WTC11 (cell line): ENCODE measurements at regions not wholly inside any gene's neighbourhood (a gene's known extent, or its start where the extent isn't known, plus 50 kb on each side); places are given as distances from the start of the nearest gene placed in this dataset.

ENCODE experiments used
- ATAC-seq: fragments of 200-7000 bp; cut with Tn5 transposase; 2 replicates; pipeline ENCODE4 v1.10.0; 2021; ENCODE audit warnings: mild to moderate bottlenecking, moderate library complexity
- CTCF ChIA-PET: fragments of 300-600 bp; sonication (Branson Sonifier 250); formaldehyde crosslinking; loops from one replicate; lab custom pipeline; 2021; ENCODE audit warnings: antibody characterized with exemption; lab: Charles Lee
- POLR2A ChIA-PET: fragments of 350-600 bp; sonication (Branson Sonifier 250); formaldehyde crosslinking; loops from one replicate; lab custom pipeline; 2021; ENCODE audit warnings: antibody characterized with exemption; lab: Charles Lee
- DNase-seq: peaks from one replicate; pipeline ENCODE4 v3.0.0; 2021; ENCODE audit warnings: low spot score
- H3K27ac Mint-ChIP-seq: 2 replicates; pipeline ENCODE4 v1.8.0; 2021; ENCODE audit warnings: mixed read lengths
- H3K27me3 Mint-ChIP-seq: 2 replicates; pipeline ENCODE4 v1.8.0; 2021; ENCODE audit warnings: low read depth, mild to moderate bottlenecking, moderate library complexity, mixed read lengths
- H3K36me3 Mint-ChIP-seq: 2 replicates; pipeline ENCODE4 v1.8.0; 2021; ENCODE audit warnings: mixed read lengths
- H3K4me1 Mint-ChIP-seq: 2 replicates; pipeline ENCODE4 v1.8.0; 2022; ENCODE audit warnings: mixed read lengths
- H3K4me3 Mint-ChIP-seq: 2 replicates; pipeline ENCODE4 v1.8.0; 2021; ENCODE audit warnings: mild to moderate bottlenecking, moderate library complexity, mixed read lengths
- H3K9me3 Mint-ChIP-seq: 2 replicates; pipeline ENCODE4 v1.8.0; 2021; ENCODE audit warnings: mixed read lengths
- ARID4B ChIP-seq: sonication (generic); formaldehyde crosslinking; IDR thresholded peaks from 2 replicates; pipeline ENCODE4 v1.8.0; 2023; ENCODE audit warnings: missing genetic modification reagents, mild to moderate bottlenecking, borderline replicate concordance
- ATF1 ChIP-seq: sonication (generic); formaldehyde crosslinking; IDR thresholded peaks from 2 replicates; pipeline ENCODE4 v1.8.1; 2023; ENCODE audit warnings: mild to moderate bottlenecking, moderate library complexity, missing genetic modification reagents
- CREB1 ChIP-seq: sonication (generic); formaldehyde crosslinking; IDR thresholded peaks from 2 replicates; pipeline ENCODE4 v1.8.0; 2023; ENCODE audit warnings: mild to moderate bottlenecking, missing genetic modification reagents
- E2F1 ChIP-seq: sonication (generic); formaldehyde crosslinking; IDR thresholded peaks from 2 replicates; pipeline ENCODE4 v1.8.0; 2022; ENCODE audit warnings: mild to moderate bottlenecking, missing genetic modification reagents
- EMX1 ChIP-seq: fragments of 250-450 bp; sonication (Bioruptor Pico); IDR thresholded peaks from 2 replicates; pipeline ENCODE4 v1.8.0; 2021; ENCODE audit warnings: mild to moderate bottlenecking
- FOXP4 ChIP-seq: sonication (generic); formaldehyde crosslinking; IDR thresholded peaks from 2 replicates; pipeline ENCODE4 v1.8.0; 2022; ENCODE audit warnings: mild to moderate bottlenecking, missing genetic modification reagents
- GABPB1 ChIP-seq: sonication (generic); formaldehyde crosslinking; IDR thresholded peaks from 2 replicates; pipeline ENCODE4 v1.8.1; 2023; ENCODE audit warnings: mild to moderate bottlenecking, missing genetic modification reagents
- GTF2I ChIP-seq: fragments of 250-450 bp; sonication (Bioruptor Pico); conservative IDR thresholded peaks from 2 replicates; pipeline ENCODE4 v1.4.0; 2021; ENCODE audit warnings: mild to moderate bottlenecking
- NFYB ChIP-seq: sonication (generic); formaldehyde crosslinking; conservative IDR thresholded peaks from 2 replicates; pipeline ENCODE4 v1.8.0; 2022; ENCODE audit warnings: low read depth, missing genetic modification reagents
- NR1H2 ChIP-seq: sonication (generic); formaldehyde crosslinking; IDR thresholded peaks from 2 replicates; pipeline ENCODE4 v1.9.0; 2021; ENCODE audit warnings: mild to moderate bottlenecking, moderate library complexity, missing genetic modification reagents
- SMAD4 ChIP-seq: sonication (generic); formaldehyde crosslinking; IDR thresholded peaks from 2 replicates; pipeline ENCODE4 v1.8.0; 2022; ENCODE audit warnings: mild to moderate bottlenecking, missing genetic modification reagents
- ZNF121 ChIP-seq: sonication (generic); formaldehyde crosslinking; IDR thresholded peaks from 2 replicates; pipeline ENCODE4 v1.8.0; 2023; ENCODE audit warnings: missing genetic modification reagents
- ZNF281 ChIP-seq: sonication (generic); formaldehyde crosslinking; IDR thresholded peaks from 2 replicates; pipeline ENCODE4 v1.8.0; 2023; ENCODE audit warnings: mild to moderate bottlenecking, missing genetic modification reagents
- ZNF317 ChIP-seq: sonication (generic); formaldehyde crosslinking; IDR thresholded peaks from 2 replicates; pipeline ENCODE4 v1.8.1; 2023; ENCODE audit warnings: low read depth, mild to moderate bottlenecking, moderate library complexity, missing genetic modification reagents, borderline replicate concordance
- ZNF396 ChIP-seq: fragments of 250-450 bp; sonication (Bioruptor Pico); IDR thresholded peaks from 2 replicates; pipeline ENCODE4 v1.8.0; 2021; ENCODE audit warnings: mild to moderate bottlenecking, moderate library complexity, borderline replicate concordance
- ZNF671 ChIP-seq: fragments of 250-450 bp; sonication (Bioruptor Pico); IDR thresholded peaks from 2 replicates; pipeline ENCODE4 v1.8.0; 2021; ENCODE audit warnings: mild to moderate bottlenecking
- TF ChIP-seq, protein P1 (sequence below): fragments of 250-450 bp; sonication (Bioruptor Pico); IDR thresholded peaks from 2 replicates; pipeline ENCODE4 v1.9.0; 2021; ENCODE audit warnings: mild to moderate bottlenecking
- TF ChIP-seq, protein P2 (sequence below): fragments of 200-600 bp; IDR thresholded peaks from 2 replicates; pipeline ENCODE4 v1.8.0; 2022; ENCODE audit warnings: antibody characterized with exemption
- TF ChIP-seq, protein P3 (sequence below): sonication (generic); formaldehyde crosslinking; IDR thresholded peaks from 2 replicates; pipeline ENCODE4 v1.8.1; 2023; ENCODE audit warnings: mild to moderate bottlenecking, missing genetic modification reagents

- Mint-ChIP-seq H3K4me3 (no peak overlapping the region), H3K4me1 (no peaks in the 10 kb centered on the region), H3K27me3 (peaks cover 100% of the 10 kb centered on the region), H3K9me3 (peaks cover 24% of the 10 kb centered on the region), H3K36me3 (peaks cover 17% of the 10 kb centered on the region), H3K27ac (no peak overlapping the region)
- CTCF ChIA-PET = no interaction called here
- TF ChIP-seq CREB1 (CRISPR knock-in tag) = no peak
- no peak for TF ChIP-seq GABPB1 (CRISPR knock-in tag)
- no peak for TF ChIP-seq ZNF121 (CRISPR knock-in tag)
- no peak for TF ChIP-seq ZNF281 (CRISPR knock-in tag)
- no peak for TF ChIP-seq E2F1
- TF ChIP-seq SMAD4 (CRISPR knock-in tag) = no peak
- TF ChIP-seq, protein P1, sequence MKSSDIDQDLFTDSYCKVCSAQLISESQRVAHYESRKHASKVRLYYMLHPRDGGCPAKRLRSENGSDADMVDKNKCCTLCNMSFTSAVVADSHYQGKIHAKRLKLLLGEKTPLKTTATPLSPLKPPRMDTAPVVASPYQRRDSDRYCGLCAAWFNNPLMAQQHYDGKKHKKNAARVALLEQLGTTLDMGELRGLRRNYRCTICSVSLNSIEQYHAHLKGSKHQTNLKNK (CRISPR knock-in tag) = no peak
- no peak for TF ChIP-seq ARID4B (CRISPR knock-in tag)
- no peak for TF ChIP-seq FOXP4
- no peak for TF ChIP-seq NR1H2 (CRISPR knock-in tag)
- TF ChIP-seq GTF2I (CRISPR knock-in tag) = no peak
- TF ChIP-seq EMX1 (CRISPR knock-in tag) = no peak
- TF ChIP-seq ATF1 = no peak
- TF ChIP-seq, protein P2, sequence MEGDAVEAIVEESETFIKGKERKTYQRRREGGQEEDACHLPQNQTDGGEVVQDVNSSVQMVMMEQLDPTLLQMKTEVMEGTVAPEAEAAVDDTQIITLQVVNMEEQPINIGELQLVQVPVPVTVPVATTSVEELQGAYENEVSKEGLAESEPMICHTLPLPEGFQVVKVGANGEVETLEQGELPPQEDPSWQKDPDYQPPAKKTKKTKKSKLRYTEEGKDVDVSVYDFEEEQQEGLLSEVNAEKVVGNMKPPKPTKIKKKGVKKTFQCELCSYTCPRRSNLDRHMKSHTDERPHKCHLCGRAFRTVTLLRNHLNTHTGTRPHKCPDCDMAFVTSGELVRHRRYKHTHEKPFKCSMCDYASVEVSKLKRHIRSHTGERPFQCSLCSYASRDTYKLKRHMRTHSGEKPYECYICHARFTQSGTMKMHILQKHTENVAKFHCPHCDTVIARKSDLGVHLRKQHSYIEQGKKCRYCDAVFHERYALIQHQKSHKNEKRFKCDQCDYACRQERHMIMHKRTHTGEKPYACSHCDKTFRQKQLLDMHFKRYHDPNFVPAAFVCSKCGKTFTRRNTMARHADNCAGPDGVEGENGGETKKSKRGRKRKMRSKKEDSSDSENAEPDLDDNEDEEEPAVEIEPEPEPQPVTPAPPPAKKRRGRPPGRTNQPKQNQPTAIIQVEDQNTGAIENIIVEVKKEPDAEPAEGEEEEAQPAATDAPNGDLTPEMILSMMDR = no peak
- POLR2A ChIA-PET = no interaction called here
- DNase-seq = no peak
- no peak for ATAC-seq
Measured at GRCh38 chr2:217263756-217264155, 403.9 kb upstream of the TNP1 start.

DNA sequence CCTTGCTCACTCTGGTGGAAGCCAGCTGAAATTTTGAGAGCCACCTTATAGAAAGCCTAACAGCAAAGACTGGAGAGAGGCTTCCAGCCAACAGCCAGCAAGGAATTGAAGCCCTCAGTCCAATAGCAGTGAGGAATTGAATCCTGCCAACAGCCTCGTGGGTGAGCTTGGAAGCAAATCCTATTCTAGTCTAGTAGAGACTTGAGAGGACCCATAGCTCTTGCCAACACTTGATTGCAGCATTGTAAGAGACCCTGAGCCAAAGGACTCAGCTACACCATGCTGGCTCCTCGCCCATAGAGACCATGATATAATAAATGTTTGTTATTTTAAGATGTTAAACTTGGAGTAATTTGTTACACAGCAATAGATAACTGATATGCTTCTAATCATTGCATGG lies 403.0 kb upstream of the TNP1 start:
- Mint-ChIP-seq H3K36me3 (peaks cover 15% of the 10 kb centered on the region), H3K27ac (no peak overlapping the region), H3K9me3 (peaks cover 20% of the 10 kb centered on the region), H3K4me3 (no peak overlapping the region), H3K27me3 (peaks cover 100% of the 10 kb centered on the region), H3K4me1 (peaks cover 3% of the 10 kb centered on the region; the same call in 1 of the 2 replicates)
- no peak for ATAC-seq
- POLR2A ChIA-PET = no interaction called here
- CTCF ChIA-PET = no interaction called here
- DNase-seq = no peak
- TF ChIP-seq NFYB (CRISPR knock-in tag) = no peak
- TF ChIP-seq, protein P3, sequence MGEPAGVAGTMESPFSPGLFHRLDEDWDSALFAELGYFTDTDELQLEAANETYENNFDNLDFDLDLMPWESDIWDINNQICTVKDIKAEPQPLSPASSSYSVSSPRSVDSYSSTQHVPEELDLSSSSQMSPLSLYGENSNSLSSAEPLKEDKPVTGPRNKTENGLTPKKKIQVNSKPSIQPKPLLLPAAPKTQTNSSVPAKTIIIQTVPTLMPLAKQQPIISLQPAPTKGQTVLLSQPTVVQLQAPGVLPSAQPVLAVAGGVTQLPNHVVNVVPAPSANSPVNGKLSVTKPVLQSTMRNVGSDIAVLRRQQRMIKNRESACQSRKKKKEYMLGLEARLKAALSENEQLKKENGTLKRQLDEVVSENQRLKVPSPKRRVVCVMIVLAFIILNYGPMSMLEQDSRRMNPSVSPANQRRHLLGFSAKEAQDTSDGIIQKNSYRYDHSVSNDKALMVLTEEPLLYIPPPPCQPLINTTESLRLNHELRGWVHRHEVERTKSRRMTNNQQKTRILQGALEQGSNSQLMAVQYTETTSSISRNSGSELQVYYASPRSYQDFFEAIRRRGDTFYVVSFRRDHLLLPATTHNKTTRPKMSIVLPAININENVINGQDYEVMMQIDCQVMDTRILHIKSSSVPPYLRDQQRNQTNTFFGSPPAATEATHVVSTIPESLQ (CRISPR knock-in tag) = no peak
- no peak for TF ChIP-seq ZNF671 (CRISPR knock-in tag)
- no peak for TF ChIP-seq ZNF317 (CRISPR knock-in tag)
- no peak for TF ChIP-seq ZNF396
- no peak for TF ChIP-seq FOXP4
